ENCODE measurements at regions not wholly inside any gene's neighbourhood (a gene's known extent, or its start where the extent isn't known, plus 50 kb on each side); places are given as distances from the start of the nearest gene placed in this dataset.

- Histone ChIP-seq H3K4me3 (ENCODE audit: insufficient read depth, low read depth, low read length) (no peak overlapping the region), H3K27me3 (ENCODE audit: insufficient read depth, low read length) (no peaks in the 10 kb centered on the region), H3K4me2 (ENCODE audit: low read length) (no peak overlapping the region), H3K4me1 (ENCODE audit: insufficient read depth, low read length) (peaks cover 8% of the 10 kb centered on the region), H3K36me3 (ENCODE audit: insufficient read depth, low read length) (no peaks in the 10 kb centered on the region), H3K9me3 (ENCODE audit: insufficient read depth, low read depth, low read length) (no peaks in the 10 kb centered on the region), H2AFZ (ENCODE audit: low read depth, low read length) (no peak overlapping the region), H3K9ac (ENCODE audit: low read length) (no peak overlapping the region), H4K20me1 (ENCODE audit: insufficient read depth, low read length) (no peaks in the 10 kb centered on the region), H3K27ac (ENCODE audit: low read depth, low read length) (no peak overlapping the region), H3K79me2 (ENCODE audit: insufficient read depth, low read length) (no peaks in the 10 kb centered on the region)
- DNase-seq (ENCODE audit: low read depth) = no peak
- Mint-ChIP-seq H3K4me3 (ENCODE audit: unreplicated experiment) (no peak overlapping the region), H3K27me3 (ENCODE audit: low read depth, unreplicated experiment) (peaks cover 5% of the 10 kb centered on the region), H3K27ac (ENCODE audit: unreplicated experiment) (no peak overlapping the region), H3K4me1 (ENCODE audit: low read depth, unreplicated experiment) (peaks cover 27% of the 10 kb centered on the region), H3K36me3 (ENCODE audit: low read depth, unreplicated experiment) (no peaks in the 10 kb centered on the region), H3K9me3 (ENCODE audit: unreplicated experiment) (peaks cover 2% of the 10 kb centered on the region)
- no peak for FAIRE-seq
- TF ChIP-seq CTCF (IDR thresholded peaks at IDR 0.05; ENCODE audit: insufficient read depth, low read depth, low read length) = no peak
- no peak for TF ChIP-seq EZH2 (IDR thresholded peaks at IDR 0.05; ENCODE audit: insufficient read depth, low read length)
Observed at GRCh38 chr1:168424281-168424680, 119.5 kb downstream of the XCL2 start.

- peaks cover 5% of the 10 kb centered on the region for H3K27me3 Mint-ChIP-seq (ENCODE audit: low read depth, unreplicated experiment)
- Histone ChIP-seq H3K79me2 (ENCODE audit: insufficient read depth, low read length) (no peaks in the 10 kb centered on the region), H2AFZ (ENCODE audit: low read depth, low read length) (no peak overlapping the region), H3K36me3 (ENCODE audit: insufficient read depth, low read length) (no peaks in the 10 kb centered on the region), H3K4me3 (ENCODE audit: insufficient read depth, low read depth, low read length) (no peak overlapping the region), H3K9ac (ENCODE audit: low read length) (no peak overlapping the region), H4K20me1 (ENCODE audit: insufficient read depth, low read length) (no peaks in the 10 kb centered on the region), H3K4me2 (ENCODE audit: low read length) (no peak overlapping the region), H3K27me3 (ENCODE audit: insufficient read depth, low read length) (no peaks in the 10 kb centered on the region), H3K4me1 (ENCODE audit: insufficient read depth, low read length) (peaks cover 4% of the 10 kb centered on the region), H3K9me3 (ENCODE audit: insufficient read depth, low read depth, low read length) (no peaks in the 10 kb centered on the region), H3K27ac (ENCODE audit: low read depth, low read length) (no peak overlapping the region)
- H3K9me3 Mint-ChIP-seq (ENCODE audit: unreplicated experiment) = peaks cover 2% of the 10 kb centered on the region
- H3K27ac Mint-ChIP-seq (ENCODE audit: unreplicated experiment) = no peak overlapping the region
- FAIRE-seq = no peak
- no peak for DNase-seq (ENCODE audit: low read depth)
- H3K4me1 Mint-ChIP-seq (ENCODE audit: low read depth, unreplicated experiment) = peaks cover 16% of the 10 kb centered on the region
- no peaks in the 10 kb centered on the region for H3K36me3 Mint-ChIP-seq (ENCODE audit: low read depth, unreplicated experiment)
- TF ChIP-seq EZH2 (IDR thresholded peaks at IDR 0.05; ENCODE audit: insufficient read depth, low read length) (no peak), CTCF (IDR thresholded peaks at IDR 0.05; ENCODE audit: insufficient read depth, low read depth, low read length) (no peak)
- H3K4me3 Mint-ChIP-seq (ENCODE audit: unreplicated experiment) = no peak overlapping the region
Observed at GRCh38 chr1:168422203-168422847, 121.5 kb downstream of the XCL2 start.

- Histone ChIP-seq H2AFZ (ENCODE audit: low read depth, low read length) (no peak overlapping the region), H3K36me3 (ENCODE audit: insufficient read depth, low read length) (no peaks in the 10 kb centered on the region), H3K4me3 (ENCODE audit: insufficient read depth, low read depth, low read length) (no peak overlapping the region), H3K27ac (ENCODE audit: low read depth, low read length) (no peak overlapping the region), H4K20me1 (ENCODE audit: insufficient read depth, low read length) (no peaks in the 10 kb centered on the region), H3K4me1 (ENCODE audit: insufficient read depth, low read length) (peaks cover 4% of the 10 kb centered on the region), H3K27me3 (ENCODE audit: insufficient read depth, low read length) (no peaks in the 10 kb centered on the region), H3K4me2 (ENCODE audit: low read length) (no peak overlapping the region), H3K79me2 (ENCODE audit: insufficient read depth, low read length) (no peaks in the 10 kb centered on the region), H3K9me3 (ENCODE audit: insufficient read depth, low read depth, low read length) (no peaks in the 10 kb centered on the region), H3K9ac (ENCODE audit: low read length) (no peak overlapping the region)
- FAIRE-seq (no peak), DNase-seq (ENCODE audit: low read depth) (no peak)
- Mint-ChIP-seq H3K9me3 (ENCODE audit: unreplicated experiment) (peaks cover 2% of the 10 kb centered on the region), H3K27ac (ENCODE audit: unreplicated experiment) (no peak overlapping the region), H3K4me3 (ENCODE audit: unreplicated experiment) (no peak overlapping the region), H3K4me1 (ENCODE audit: low read depth, unreplicated experiment) (peaks cover 16% of the 10 kb centered on the region), H3K27me3 (ENCODE audit: low read depth, unreplicated experiment) (peaks cover 5% of the 10 kb centered on the region), H3K36me3 (ENCODE audit: low read depth, unreplicated experiment) (no peaks in the 10 kb centered on the region)
- TF ChIP-seq EZH2 (IDR thresholded peaks at IDR 0.05; ENCODE audit: insufficient read depth, low read length) = no peak
Observed at GRCh38 chr1:168421399-168422004, 122.3 kb downstream of the XCL2 start.
